IPS-18c (cell line): ENCODE measurements at regions not wholly inside any gene's neighbourhood (a gene's known extent, or its start where the extent isn't known, plus 50 kb on each side); places are given as distances from the start of the nearest gene placed in this dataset.

ENCODE experiments used
- H3K4me3 ChIP-seq: 2 replicates; pipeline ENCODE4 v1.7.0; 2013; ENCODE audit warnings: low read depth, mild to moderate bottlenecking, low read length, moderate library complexity; ENCODE audit not compliant: insufficient read depth
- H3K9me3 ChIP-seq: one replicate; pipeline ENCODE4 v1.6.1; 2013; ENCODE audit warnings: mild to moderate bottlenecking, low read length, moderate library complexity; ENCODE audit not compliant: control insufficient read depth, insufficient read depth

DNA sequence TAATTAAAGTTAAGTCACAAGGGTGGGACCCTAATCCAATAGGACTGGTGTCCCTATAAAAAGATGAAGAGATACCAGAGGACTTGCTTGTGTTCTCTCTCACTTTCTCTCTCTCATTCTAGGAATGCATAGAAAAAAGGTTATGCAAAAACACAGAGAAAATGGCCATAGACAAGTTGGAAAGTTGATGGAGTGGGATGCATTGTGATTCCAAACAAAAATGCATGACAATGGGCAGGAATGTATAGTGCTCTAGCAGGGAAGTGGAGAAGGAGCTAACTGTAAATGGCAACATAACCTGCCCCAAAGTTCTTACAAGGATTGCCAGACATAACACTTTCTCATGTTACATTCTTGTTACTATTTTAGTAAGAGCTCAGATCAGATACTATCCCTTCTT, 301.6 kb upstream of the LRATD1 start:
- no peak overlapping the region for H3K4me3 ChIP-seq
- peaks cover 5% of the 10 kb centered on the region for H3K9me3 ChIP-seq

DNA sequence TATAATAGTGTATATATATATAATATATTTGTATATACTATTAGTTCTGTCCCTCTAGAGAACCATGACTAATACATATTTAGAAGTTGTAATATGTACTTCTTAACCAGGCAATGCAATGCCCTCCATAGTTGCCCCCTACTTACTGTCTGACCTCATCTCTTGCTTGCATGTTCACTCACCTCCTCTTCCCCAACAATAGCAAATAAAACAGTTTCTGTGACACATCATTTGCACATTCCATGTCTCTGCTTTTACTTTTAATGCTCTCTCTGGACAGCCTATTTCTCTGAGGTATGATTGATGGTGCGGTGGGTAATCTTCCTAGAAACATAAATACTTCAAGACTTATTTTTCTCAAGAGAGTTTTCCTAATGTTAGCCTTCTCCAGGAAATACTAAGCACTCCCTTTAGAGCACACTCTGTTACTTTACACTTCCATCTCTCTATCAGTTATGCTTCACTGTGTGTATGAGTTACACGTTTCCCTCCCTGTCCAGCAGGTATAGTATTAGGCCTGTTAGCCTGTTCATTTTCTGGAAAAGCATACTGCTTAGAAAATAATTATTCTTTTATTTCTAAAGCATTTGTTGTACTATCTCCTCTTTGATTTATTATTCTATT, 295.6 kb upstream of the LRATD1 start:
- H3K9me3 ChIP-seq: peaks cover 5% of the 10 kb centered on the region

DNA sequence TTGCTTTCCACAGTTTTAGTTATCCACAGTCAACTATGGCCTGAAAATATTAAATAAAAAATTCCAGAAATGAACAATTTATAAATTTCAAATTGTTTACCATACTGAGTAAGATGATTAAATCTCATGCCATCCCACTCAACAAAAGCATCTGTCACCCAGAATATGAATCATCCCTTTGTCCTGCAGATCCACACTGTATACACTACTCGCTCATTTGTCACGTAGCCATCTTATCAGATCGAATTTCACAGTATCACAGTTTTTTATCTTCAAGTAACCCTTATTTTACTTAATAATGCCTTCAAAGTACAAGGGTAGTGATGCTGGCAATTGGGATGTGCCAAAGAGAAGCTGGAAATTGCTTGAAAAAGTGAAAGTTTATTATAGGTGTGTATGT, 291.8 kb upstream of the LRATD1 start:
- no peak overlapping the region for H3K4me3 ChIP-seq
- no peaks in the 10 kb centered on the region for H3K9me3 ChIP-seq

More for the DNA sequence above, 295.6 kb upstream of the LRATD1 start:
- H3K4me3 ChIP-seq: no peak overlapping the region

DNA sequence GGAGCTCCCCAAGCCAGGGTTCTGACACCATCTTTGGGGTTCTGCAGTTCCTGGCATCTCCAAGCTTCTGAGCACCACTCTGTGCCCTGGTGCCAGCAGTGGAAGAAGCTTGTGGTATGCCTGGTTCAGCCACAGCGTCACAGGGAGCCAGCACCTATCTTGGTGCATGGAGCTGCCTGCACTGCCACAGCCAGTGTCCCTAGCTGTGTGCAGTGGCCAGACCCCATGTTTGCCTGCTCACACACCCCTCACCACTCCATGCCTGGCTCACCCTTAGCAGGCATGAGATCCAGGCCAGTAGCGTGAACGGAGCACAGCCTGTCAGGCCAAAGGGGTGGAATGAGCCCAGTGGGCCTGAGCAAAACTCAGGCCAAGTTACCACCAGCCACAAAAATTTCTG, 290.2 kb upstream of the LRATD1 start:
- no peaks in the 10 kb centered on the region for H3K9me3 ChIP-seq

DNA sequence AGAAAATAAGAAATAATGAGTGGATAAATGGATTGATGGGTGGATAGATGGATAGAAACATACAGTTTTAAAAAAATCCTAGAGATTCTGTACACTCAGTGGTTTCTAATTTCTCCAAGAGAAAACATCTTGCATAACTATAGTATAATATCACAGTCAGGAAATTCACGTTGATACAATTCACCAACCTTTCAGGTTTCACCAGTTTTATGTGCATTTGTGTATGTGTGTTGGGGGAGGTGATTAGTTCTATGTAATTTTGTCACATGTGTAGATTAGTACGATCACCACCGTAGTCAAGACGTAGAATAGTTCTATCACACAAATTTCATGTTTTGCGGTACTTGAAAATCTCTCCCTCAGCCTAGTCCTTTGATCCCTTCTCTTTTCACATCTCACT, 288.2 kb upstream of the LRATD1 start:
- no peak overlapping the region for H3K4me3 ChIP-seq
- H3K9me3 ChIP-seq: no peaks in the 10 kb centered on the region

More for the DNA sequence above, 290.2 kb upstream of the LRATD1 start:
- H3K4me3 ChIP-seq: no peak overlapping the region

DNA sequence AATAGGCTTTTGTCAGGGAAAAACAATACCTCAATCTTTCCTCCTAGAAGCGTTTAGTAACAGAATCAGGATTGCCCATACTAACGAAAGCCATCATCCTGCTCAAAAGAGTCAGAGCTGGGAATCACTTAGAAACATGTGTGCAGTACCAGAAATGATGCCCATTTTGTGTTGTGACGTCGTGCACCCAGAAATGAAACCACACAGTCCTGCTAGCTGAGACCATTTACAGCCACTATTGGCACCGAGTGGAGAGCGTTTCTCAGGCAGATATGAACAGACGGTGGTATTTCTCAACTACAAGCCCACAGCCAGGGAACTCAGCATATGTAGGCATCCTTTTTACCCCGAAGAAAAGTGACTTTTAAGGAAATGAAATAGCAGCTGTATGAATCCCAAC, 284.3 kb upstream of the LRATD1 start:
- Histone ChIP-seq H3K4me3 (no peak overlapping the region), H3K9me3 (peaks cover 2% of the 10 kb centered on the region)

DNA sequence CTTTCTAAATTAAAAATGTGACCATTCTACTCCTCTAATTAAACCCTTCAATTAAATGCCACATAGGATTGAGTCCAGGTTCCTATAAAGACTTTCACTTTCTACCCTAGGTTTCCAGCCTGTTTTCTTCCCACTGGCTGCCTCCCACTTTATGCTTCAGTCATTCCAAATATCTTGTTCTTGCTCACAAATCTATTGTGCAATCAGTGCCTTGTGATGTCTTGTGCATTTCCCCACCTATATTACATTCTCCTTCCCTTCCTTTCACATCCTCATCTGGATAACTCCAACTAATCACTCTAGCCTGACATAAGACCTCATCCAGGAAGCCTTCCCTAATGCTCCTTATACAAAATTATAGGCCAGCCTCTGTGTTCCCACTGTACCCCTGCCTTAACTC, 281.7 kb upstream of the LRATD1 start:
- Histone ChIP-seq H3K9me3 (peaks cover 2% of the 10 kb centered on the region), H3K4me3 (no peak overlapping the region)

DNA sequence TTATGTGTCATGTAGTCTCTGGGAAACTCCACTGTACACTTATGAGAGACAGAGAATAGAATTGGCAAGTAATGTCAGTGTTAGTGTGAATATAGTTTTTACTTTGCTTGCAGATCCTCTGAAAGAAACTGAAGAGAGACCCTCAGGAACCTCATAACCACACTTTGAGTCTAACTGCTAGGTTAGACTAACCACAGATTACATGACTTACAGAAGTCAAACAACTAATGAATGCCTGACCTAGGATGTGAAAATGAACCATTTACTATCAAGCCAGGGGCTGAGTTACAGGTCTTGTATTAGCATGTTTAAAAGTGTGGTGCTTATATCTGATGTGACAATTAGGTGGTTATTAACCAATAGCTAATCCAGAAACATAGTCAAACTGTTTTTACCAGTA, 280.4 kb upstream of the LRATD1 start:
- H3K4me3 ChIP-seq: no peak overlapping the region
- H3K9me3 ChIP-seq: peaks cover 2% of the 10 kb centered on the region

DNA sequence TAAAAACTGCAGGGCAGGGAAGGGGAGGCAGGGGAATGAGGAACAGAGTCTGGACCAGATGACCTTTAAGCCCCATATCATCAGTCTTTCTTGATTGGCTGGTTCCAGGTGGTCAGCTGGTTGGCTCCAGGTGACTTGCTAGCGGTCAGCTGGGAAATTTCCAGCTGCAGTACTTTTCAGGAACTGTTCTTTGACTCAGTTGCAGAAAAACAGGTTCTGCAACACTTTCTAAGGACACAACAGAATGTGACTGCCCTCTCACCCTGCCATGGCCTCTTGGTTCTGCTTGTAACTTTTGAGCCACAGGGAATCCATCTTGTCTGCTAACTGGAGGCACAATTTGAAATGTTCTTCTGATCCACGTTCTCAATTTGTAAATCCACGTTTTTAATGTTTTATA, 278.3 kb upstream of the LRATD1 start:
- Histone ChIP-seq H3K9me3 (peaks cover 2% of the 10 kb centered on the region), H3K4me3 (no peak overlapping the region)

DNA sequence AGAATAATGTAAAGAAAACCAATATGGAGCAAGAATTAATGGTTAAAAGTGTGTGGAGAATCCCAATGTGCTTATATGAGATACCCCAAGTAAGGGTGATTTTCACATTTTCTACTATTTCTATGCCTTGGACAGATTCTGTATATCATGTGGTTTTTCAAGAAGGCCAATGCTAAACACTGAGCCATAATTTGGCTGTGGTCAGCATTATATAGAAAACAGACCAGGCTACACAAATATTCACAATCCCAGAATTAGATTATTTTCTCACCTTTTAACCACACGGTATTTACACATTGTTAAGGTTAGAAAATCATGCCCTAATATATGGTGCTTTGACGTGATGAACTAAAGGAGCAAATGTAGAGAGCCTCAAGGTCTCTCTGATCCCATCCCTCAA, 277.4 kb upstream of the LRATD1 start:
- H3K4me3 ChIP-seq: no peak overlapping the region
- H3K9me3 ChIP-seq: no peaks in the 10 kb centered on the region

DNA sequence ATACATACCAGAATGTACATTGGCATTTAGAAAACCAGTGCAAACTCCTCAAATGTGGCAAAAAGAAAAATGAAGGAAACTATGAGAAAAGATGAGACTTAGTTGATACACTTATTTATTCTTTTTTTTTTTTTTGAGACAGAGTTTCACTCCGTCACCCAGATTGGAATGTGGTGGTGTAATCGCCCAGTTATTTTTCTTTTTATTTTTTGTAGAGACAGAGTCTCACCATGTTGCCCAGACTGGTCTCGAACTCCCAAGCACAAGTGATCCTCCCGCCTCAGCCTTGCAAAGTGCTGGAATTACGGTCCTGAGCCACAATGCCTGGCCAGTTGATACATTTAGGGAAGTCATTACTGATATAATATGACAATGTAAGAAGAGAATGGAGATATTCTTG, 274.2 kb upstream of the LRATD1 start:
- Histone ChIP-seq H3K9me3 (no peaks in the 10 kb centered on the region), H3K4me3 (no peak overlapping the region)

DNA sequence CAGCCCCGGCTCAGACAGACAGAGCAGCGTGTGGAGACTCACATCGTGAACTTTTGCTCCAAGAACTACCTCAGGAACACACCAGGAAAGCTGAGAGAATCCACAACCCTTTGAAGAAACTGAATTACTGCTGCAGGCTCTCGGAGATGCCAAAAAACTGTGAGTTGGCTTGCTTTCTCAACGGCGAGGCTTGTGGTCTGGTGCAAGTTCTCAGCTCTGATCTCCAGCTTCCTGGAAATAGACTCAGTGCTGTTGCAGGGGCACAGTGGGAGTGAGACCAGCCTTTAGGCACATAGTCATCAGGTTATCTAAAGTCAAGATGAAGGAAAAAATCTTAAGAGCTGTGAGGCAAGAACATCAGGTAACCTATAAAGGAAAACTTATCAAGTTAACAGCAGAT, 273.7 kb upstream of the LRATD1 start:
- H3K9me3 ChIP-seq: no peaks in the 10 kb centered on the region
- no peak overlapping the region for H3K4me3 ChIP-seq

DNA sequence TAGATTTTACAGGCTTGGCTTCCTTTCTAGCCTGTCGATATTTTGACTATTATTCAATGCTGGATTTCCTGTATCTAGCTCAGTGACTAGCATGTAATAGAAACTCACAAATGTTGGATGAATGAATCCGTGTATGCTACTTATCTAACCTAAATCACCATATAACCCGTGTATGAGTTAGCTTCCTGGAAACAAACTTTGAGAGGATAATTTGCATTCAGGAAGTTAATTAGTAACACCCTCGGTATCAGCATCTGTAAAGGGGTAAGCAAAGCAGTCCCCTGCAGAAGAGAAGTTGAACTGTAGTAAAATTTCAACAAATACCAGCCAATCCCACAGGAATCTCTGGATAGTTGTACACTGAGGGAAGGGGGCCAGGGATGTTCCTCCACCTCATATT, 269.4 kb upstream of the LRATD1 start:
- H3K9me3 ChIP-seq: no peaks in the 10 kb centered on the region
- no peak overlapping the region for H3K4me3 ChIP-seq

DNA sequence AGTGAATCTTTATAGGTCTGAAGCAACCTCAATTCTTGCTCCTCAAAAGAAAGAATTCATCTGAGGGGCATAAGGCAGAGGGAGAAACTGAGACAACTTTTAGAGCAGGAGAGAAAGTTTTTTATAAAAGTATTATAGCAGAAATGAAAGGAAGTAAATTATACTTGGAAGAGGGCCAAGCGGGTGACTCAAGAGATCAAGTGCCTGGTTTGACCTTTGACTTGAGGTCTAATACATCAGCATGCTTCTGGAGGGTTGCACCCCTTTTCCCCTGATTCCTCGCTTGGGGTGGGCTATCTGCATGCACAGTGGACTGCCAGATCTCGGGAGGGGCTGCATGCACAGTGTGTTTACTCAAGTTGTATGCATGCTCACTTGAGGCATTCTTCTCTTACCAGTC, 268.5 kb upstream of the LRATD1 start:
- Histone ChIP-seq H3K9me3 (no peaks in the 10 kb centered on the region), H3K4me3 (no peak overlapping the region)

DNA sequence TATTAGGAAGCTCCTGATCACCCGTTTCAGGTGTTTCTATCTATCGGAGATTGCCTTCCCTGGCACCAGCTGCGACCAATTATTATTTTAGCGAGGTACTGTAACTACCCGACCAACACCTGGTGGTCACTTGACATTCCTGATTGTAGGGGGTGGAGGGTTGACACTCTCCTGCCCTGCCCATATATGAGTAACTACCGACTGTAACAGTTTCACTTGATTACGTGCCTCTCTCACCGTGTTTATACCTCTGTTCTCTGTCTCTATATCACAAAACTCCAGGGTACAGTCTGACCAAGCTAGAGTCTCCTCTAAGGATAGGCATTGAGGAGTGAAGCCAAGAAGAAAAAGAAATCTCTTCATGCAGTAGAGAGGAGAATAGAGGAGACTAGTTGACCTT, 268.0 kb upstream of the LRATD1 start:
- Histone ChIP-seq H3K9me3 (no peaks in the 10 kb centered on the region), H3K4me3 (no peak overlapping the region)

DNA sequence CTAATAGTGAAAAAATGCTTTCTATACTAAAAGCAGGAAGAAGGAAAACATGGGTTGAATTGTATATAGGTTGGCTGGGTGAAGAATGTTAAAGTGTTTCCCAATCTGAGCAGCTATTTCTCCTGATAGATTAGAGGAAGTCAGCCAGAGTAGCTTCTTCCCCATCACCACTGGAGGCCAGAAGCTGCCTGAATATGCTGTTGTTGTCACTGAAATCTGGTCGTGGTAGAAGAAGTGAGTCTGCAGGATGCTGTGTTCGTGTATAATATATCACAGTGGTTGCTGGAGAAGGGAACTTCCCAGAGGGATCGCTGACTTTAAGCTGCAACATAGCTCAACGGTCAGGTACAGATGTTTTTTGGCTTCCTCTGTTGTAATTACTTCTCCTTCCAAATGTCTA, 247.5 kb upstream of the LRATD1 start:
- H3K4me3 ChIP-seq: no peak overlapping the region
- H3K9me3 ChIP-seq: no peaks in the 10 kb centered on the region

DNA sequence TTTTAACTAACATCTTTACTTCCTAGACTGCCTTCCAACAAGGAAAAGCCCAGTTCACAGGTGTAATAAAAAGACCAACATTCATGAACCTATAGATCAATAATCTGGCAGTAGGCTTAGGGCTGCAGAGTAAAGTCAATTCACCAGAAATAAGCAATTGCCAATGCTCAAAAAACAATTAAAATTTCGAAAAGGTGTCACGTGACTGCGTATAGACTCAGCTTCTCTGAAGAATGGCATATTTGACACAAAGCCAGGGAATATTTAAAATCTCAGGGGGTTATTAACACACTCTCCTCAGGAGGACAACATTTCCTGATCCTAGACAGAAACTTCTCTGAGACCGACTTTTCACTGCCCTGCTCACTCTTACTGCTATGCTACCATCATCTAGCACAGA, 245.2 kb upstream of the LRATD1 start:
- Histone ChIP-seq H3K4me3 (no peak overlapping the region), H3K9me3 (no peaks in the 10 kb centered on the region)

DNA sequence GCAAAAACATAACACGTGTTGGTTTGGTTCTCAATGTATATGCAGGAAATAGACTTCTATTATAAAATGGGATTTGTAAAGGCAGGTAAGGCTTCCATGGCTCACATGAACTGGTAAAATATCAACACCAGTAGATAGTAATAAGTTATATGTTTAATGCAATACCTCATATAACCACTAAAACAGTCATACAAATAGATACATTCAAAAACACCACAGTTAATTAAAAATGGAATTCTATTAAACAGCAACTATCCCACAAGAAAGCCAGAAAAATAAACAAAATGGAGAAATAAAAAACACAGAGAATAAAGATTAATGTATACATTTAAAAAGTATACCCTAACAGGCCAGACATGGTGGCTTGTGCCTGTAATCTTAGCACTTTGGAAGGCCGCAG, 243.8 kb upstream of the LRATD1 start:
- Histone ChIP-seq H3K4me3 (no peak overlapping the region), H3K9me3 (no peaks in the 10 kb centered on the region)

DNA sequence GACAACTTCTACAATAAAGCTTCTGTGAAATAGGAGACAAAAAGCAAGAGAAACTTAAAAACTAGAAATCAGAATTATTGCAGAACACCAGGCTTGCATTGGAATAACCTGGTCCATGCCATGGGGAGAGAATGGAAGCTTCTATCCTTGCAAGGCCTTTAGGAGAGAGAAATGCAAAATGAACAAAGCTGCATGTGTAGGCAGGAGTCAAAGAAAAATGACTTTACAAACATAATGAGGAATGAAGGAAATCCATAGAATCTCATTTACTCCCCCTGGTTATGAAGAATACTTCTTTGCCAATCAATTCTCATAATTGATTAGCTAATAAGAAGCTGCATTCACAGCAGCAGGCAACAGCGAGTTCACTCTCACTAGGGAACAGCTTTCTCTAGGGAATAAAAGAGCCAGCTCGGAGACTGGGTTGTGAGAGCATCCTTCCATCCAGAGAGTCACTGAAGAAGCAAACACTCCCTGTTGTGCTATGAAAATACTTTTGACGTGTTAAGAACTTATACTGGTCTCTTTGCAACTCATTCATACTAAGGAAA, 235.9 kb upstream of the LRATD1 start:
- Histone ChIP-seq H3K9me3 (no peaks in the 10 kb centered on the region), H3K4me3 (no peak overlapping the region)
